ENCODE measurements at regions not wholly inside any gene's neighbourhood (a gene's known extent, or its start where the extent isn't known, plus 50 kb on each side); places are given as distances from the start of the nearest gene placed in this dataset.

DNA sequence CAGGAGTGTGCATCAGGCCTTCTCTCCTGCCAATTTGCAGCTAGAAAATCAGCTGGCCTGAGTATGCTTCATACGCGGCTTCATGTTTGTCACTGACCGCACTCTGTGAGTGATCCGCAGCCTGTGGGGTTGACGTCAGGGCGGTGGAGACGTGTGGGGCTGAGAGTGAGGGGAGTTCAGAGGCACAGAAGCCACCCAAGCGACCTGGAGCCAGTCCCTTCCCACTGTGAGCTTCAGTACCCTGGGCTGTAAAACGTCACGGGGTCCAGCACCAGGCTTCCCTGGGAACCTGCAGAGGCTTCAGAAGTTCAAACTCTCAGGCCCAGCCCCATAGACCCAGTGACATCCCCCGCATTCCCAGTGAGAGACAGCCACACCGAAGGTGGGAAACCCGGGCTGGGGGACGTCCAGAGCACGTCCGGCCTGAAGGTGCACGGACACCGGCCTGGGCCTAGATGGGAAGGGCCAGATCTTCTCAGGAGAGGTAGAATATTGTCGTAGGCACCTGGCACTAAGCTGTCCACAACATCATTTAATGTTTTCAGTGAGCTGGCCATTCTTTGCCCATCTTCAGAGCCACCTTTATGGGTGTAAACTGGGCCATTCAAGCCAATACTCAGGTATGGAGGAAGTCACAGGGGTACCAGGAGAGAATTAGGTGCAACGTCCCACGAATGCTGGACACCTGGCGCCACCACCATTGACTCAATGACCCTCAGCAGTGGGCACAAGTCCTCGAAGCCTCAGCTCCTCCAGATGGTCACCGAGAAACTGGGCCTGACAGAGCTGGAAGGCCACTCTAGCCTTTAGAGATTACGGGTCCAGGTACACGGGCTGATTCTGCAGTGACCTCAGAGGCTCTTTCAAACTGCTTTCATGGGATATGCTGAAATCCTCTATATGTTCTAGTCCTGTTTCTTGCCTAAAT lies 235.6 kb upstream of the MYT1L start:
- no peak for DNase-seq
- Histone ChIP-seq H3K27ac (no peak overlapping the region), H3K36me3 (no peaks in the 10 kb centered on the region), H3K9me3 (no peaks in the 10 kb centered on the region), H3K4me1 (ENCODE audit: insufficient read depth) (no peaks in the 10 kb centered on the region), H3K27me3 (no peaks in the 10 kb centered on the region), H3K4me3 (no peak overlapping the region)
- TF ChIP-seq, protein P1, sequence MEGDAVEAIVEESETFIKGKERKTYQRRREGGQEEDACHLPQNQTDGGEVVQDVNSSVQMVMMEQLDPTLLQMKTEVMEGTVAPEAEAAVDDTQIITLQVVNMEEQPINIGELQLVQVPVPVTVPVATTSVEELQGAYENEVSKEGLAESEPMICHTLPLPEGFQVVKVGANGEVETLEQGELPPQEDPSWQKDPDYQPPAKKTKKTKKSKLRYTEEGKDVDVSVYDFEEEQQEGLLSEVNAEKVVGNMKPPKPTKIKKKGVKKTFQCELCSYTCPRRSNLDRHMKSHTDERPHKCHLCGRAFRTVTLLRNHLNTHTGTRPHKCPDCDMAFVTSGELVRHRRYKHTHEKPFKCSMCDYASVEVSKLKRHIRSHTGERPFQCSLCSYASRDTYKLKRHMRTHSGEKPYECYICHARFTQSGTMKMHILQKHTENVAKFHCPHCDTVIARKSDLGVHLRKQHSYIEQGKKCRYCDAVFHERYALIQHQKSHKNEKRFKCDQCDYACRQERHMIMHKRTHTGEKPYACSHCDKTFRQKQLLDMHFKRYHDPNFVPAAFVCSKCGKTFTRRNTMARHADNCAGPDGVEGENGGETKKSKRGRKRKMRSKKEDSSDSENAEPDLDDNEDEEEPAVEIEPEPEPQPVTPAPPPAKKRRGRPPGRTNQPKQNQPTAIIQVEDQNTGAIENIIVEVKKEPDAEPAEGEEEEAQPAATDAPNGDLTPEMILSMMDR (IDR thresholded peaks at IDR 0.05), result no peak
- TF ChIP-seq POLR2A (IDR thresholded peaks at IDR 0.05), result no peak
- TF ChIP-seq EP300 (IDR thresholded peaks at IDR 0.05), result no peak
- intact Hi-C loops (cut with DNase I), result no loop called here
- WGBS, 3 donors, result 60 to 79% (median 67%) methylated on average over 26 of the region's 26 CpGs

DNA sequence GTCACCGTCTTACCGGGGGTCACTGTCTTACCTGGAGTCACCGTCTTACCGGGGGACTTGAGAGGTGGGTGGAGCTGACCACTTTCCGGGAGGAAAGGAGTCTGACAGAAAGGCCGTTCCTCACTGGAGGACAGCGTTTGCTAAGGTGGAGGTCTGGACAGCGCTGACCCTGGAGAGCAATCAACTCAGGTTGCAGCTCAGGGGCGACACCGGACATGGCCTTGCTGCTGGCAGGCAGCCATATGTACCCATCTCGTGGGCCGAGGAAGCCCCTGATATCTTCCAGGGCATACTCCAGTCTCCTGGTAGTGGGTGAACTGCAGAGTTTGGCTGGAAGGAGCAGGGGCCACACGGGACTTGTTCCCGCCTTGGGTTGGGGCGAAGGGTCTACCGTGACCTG lies 234.6 kb upstream of the MYT1L start:
- H3K4me3 ChIP-seq, result no peak overlapping the region
- H3K27me3 ChIP-seq, result no peaks in the 10 kb centered on the region
- 63 to 85% (median 76%) methylated on average over 16 of the region's 16 CpGs for WGBS, 3 donors
- H3K36me3 ChIP-seq, result no peaks in the 10 kb centered on the region
- H3K27ac ChIP-seq, result no peak overlapping the region
- intact Hi-C loops (cut with DNase I), result loop anchor here in 1 of 4 donors (2.0 kb wide), 1 partner anchor 21 kb away; no protein-coding TSS in a partner anchor
- DNase-seq, result no peak
- TF ChIP-seq POLR2A (IDR thresholded peaks at IDR 0.05) (no peak), EP300 (IDR thresholded peaks at IDR 0.05) (no peak)
- TF ChIP-seq, protein P1 (IDR thresholded peaks at IDR 0.05), result no peak
- H3K4me1 ChIP-seq (ENCODE audit: insufficient read depth), result no peaks in the 10 kb centered on the region
- no peaks in the 10 kb centered on the region for H3K9me3 ChIP-seq

DNA sequence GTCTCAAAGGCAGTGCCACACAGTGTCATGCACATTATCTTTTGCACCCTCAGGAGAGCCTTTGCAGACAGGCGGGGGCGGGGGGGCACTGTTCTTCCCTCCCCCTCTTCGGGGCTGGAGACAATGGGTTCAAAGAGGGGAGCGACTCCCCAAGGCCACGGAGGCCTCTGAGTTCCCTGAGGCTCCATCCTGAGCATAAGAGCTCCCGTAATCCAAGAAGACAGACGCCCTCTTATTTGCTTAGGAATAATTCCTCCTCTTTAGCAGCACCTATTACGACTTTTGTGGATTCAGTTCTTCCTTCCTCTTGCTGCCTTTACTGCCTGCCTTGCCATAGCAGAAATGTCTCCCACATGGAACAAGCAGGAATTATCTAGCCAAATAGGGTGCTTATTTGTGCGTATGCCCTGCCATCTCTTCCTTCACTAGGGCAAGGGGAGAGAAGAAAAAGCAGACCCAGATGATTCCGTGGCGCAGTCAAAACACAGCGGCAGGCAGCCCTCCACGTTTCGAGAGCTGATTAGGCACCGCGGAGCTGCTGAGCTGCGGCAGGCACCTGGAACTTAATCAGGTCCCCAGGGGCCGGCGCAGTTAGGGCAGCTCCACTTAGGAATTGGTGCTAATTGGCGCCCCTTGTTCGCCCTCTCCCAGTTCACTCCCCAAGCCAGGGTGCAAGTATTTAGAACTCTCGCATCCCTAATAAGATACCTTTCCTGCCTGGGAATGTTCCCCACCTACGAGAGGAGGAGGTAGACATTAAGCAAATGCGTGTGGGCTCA lies 233.4 kb upstream of the MYT1L start:
- TF ChIP-seq, protein P1 (IDR thresholded peaks at IDR 0.05), result no peak
- TF ChIP-seq EP300 (IDR thresholded peaks at IDR 0.05) (no peak), POLR2A (IDR thresholded peaks at IDR 0.05) (no peak)
- H3K4me1 ChIP-seq (ENCODE audit: insufficient read depth), result no peaks in the 10 kb centered on the region
- H3K4me3 ChIP-seq, result no peak overlapping the region
- no peak for DNase-seq
- no peaks in the 10 kb centered on the region for H3K36me3 ChIP-seq
- no peaks in the 10 kb centered on the region for H3K27me3 ChIP-seq
- 16 to 27% (median 17%) methylated on average over 24 of the region's 24 CpGs for WGBS, 3 donors
- no peak overlapping the region for H3K27ac ChIP-seq
- intact Hi-C loops (cut with DNase I), result loop anchor here in 1 of 4 donors (2.0 kb wide), 1 partner anchor 22 kb away; no protein-coding TSS in a partner anchor
- no peaks in the 10 kb centered on the region for H3K9me3 ChIP-seq

DNA sequence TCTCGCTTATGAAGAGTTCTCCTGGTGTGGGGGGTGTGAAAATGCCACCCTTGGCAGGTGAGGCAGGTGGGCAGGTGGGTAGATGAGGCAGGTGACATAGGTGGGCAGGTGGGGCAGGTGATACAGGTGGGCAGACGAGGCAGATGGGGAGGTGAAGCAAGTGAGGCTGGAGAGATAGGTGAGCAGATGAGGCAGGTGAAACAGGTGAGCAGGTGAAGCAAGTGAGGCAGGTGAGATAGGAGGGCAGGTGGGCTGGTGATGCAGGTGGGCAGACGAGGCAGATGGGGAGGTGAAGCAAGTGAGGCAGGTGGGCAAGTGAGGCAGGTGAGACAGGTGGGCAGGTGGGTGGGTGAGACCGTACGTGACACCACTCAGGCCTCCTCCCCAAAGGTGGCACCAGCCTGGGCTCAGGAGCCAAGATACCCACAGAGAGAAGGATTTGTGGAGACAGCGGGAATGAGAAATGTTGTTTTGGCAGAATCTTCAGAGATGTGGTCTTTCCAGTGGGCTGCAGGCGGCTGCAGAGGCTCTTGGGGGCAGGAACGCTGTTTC lies 232.3 kb upstream of the MYT1L start:
- DNase-seq, result no peak
- WGBS, 3 donors, result 68 to 79% (median 77%) methylated on average over 8 of the region's 8 CpGs
- intact Hi-C loops (cut with DNase I), result no loop called here
- Histone ChIP-seq H3K36me3 (no peaks in the 10 kb centered on the region), H3K27ac (no peak overlapping the region), H3K4me3 (no peak overlapping the region), H3K9me3 (no peaks in the 10 kb centered on the region), H3K27me3 (no peaks in the 10 kb centered on the region), H3K4me1 (ENCODE audit: insufficient read depth) (no peaks in the 10 kb centered on the region)
- TF ChIP-seq EP300 (IDR thresholded peaks at IDR 0.05) (no peak), POLR2A (IDR thresholded peaks at IDR 0.05) (no peak)
- TF ChIP-seq, protein P1 (IDR thresholded peaks at IDR 0.05), result no peak
